Activated T-cell treated with anti-CD3 and anti-CD28 coated beads for 24 hours (primary cell): ENCODE measurements at regions not wholly inside any gene's neighbourhood (a gene's known extent, or its start where the extent isn't known, plus 50 kb on each side); places are given as distances from the start of the nearest gene placed in this dataset.
"Not testable (repeated sequence)": the region's sequence is repeated elsewhere in the genome, so short reads cannot be mapped to it uniquely, and the experiment has no call there.

Experiments used
- DNase-seq: peaks from one replicate; pipeline ENCODE4 v3.0.0-alpha.2; 2020; ENCODE audit warnings: low read depth

DNA sequence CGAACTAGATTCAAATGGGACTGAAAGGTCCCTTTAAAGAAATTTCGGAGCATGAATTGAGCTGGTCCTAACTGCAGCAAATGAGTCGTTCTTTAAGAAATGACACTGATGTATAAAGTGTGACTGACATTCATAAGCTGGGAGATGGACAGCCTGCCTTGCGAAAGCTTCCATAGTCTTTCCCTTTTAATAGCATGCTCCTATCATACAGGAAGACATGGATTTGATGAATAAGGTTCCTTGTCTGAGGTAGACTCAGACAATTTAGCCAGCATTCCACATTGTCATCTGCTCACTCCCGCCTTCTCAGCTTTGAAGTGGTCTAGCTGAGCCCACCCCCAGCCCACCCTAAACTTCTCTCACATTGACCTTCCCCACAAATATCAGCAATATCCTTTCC, 264.9 kb downstream of the TSN start:
- DNase-seq, result no peak

DNA sequence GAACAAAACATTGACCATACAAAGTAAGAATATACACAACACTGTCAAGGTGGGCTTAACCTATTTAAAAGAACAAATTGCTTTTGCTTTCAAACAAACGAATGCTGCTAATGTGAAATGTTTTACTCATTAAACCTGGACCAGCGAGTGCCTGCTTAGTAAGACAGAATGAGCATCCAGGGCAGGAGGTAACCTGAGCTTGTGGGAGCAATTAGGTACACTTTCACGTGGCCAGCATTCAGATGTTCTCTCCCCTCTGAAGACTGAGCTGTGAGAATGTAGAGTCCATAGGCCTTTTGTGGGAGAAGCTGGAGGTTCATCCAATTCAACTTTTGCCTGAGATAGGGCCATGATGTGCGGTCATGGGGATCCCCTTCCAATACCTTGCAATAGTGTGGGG, 266.5 kb downstream of the TSN start:
- DNase-seq, result no peak

- DNase-seq, result no peak
Observed at GRCh38 chr2:122022531-122022930, 267.1 kb downstream of the TSN start.

DNA sequence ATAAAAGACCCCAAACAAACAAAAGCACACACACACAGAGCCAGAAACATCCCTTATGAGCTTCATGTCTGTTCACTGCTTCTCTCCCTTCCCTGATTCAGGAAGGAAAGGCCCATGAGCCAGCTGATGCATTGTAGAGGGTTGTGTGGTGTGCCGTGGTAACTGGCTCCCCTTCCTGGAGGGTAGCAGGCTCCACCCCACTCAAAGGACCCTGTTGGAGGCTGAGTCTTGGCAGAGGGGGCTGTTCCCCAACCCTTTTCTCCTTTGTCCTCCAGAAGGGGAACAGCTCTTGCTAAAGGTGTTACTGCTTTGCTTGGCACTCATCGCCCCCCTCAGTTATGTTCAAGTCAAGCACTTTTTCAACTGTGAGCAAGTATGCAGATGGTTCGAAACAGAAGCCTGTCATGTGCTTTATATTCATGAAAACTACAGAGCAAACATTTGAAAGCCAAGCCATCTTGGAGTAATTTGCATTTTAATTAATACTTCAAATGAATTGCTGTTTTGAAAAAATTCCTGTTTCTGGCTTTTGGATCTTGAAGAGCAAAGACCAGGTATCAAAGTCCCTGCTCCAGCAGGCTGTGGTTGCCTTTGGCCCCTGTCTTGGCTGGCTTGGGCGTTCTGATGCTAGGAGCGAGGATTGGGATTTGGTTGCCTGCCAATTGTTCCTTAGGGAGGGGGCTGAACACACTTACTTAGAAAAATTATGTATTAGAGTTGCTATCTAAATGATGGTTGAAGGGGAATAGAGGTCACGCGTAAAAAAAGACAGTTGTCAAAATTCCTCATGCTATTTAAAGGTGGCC, 267.8 kb downstream of the TSN start:
- no peak for DNase-seq

DNA sequence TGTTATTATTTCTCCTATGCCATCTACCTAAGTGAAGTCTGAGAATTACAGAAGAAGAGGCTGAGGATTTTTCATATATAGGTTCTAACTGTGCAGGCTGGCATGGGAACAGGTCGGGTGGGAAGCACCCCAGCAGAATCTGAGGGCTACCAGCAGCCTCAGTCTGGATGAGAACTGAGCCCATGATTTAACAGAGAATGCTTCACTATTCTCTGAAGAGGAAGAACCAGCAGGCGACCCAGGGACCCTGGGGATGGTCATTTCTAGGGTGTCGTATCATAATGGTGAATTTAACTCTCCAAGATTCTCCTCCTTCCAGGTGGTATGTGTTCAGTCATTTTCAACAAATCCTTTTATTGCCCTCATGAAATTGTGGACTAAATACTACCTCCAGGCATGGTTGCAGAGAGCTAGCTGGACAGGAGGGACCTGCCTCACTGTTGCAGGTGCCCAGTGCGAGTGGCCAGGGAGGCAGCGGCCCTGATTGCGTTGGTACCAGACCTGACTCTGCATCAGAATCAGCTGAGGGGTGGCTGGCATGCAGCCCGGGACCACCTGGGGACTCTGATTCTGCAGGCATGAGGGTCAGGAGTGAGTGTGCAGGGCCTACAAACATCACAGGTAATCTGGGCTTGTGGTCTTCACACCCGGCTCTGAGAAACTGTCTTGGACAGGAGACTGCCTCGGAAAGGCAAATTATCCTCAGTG, 272.2 kb downstream of the TSN start:
- no peak for DNase-seq

DNA sequence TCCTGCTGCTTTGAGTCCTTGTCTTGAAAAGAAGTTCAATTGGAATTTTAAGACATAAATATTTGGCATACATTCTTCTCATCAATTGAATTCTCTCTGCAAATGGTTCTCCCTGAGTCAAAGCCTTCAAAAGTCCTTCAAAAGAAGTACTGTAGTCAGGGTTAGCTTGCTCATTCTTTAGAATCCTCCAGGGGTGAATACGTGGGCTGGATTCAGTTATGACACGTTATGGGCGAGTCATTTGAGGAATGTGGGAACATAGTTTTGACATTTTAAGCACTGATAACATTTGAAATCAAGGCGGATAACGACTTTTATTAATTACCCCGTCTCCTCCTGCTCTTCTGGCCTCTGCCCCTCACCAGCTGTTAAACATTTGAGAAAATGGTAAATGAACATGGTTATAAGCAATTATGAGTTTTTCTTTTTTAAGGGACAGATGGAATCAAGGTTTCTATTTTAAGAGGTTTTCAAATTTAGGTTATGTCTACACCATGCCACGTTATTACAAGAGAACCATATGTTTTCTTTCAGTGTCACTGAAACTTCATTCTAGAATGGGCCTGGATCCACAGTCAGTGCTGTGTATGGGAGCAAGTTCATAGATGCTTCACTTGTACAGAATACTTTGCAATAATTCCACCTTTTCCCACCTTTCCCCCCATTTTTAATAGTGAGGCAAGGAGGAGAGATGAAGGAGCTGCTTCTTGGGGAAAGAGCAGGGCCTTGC, 273.1 kb downstream of the TSN start:
- DNase-seq, result no peak

- no peak for DNase-seq
Observed at GRCh38 chr2:122029456-122029855, 274.0 kb downstream of the TSN start.

- no peak for DNase-seq
Observed at GRCh38 chr2:122029945-122030344, 274.5 kb downstream of the TSN start.

GRCh38 chr2:122031544-122032263, 276.3 kb downstream of the TSN start:
- DNase-seq, result no peak

- DNase-seq, result no peak
Observed at GRCh38 chr2:122032264-122032645, 276.8 kb downstream of the TSN start.

- DNase-seq, result no peak
Observed at GRCh38 chr2:122033778-122034177, 278.3 kb downstream of the TSN start.

DNA sequence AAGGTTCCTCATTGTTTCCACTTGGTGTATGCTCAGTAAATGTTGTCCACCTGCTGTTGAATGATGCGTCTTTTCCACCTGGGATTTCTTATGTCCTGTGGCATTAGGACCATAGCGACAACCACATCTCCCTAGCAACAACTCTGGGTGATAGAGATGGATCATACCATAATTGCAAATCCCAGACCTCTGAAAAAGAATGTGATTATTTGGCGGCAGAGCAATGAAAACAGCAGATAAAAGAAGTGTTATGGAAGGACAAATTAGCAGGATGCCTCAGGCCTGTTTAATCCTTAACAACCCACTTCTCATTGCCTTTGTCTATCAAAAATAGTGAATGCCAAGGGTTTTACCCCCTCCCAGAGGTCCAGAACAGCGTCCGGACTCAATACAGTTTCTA, 278.9 kb downstream of the TSN start:
- no peak for DNase-seq

DNA sequence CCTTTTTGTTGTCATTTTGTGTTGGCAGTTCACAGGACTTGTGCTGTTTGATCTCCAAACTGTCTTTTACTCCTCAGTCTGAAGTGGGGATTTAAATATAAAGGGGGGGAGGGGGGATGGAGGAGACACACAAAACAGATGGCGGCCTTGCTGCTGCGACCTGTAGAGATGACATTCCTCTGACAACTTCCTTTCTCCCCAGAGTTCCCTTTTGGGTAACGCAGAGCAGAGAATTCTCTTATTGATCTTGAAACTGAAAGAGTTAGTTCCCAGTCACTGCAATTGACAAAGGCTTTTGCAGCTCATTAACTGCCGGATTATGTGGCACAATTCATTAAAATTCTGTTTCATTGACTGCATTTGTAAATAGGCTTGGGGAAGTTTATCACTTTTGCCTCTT, 279.3 kb downstream of the TSN start:
- DNase-seq, result no peak

- DNase-seq, result not testable (repeated sequence)
Observed at GRCh38 chr2:122038816-122039215, 283.4 kb downstream of the TSN start.

GRCh38 chr2:122041455-122041854, 286.0 kb downstream of the TSN start:
- DNase-seq, result no peak

GRCh38 chr2:122051659-122052058, 296.2 kb downstream of the TSN start:
- DNase-seq, result not testable (repeated sequence)

DNA sequence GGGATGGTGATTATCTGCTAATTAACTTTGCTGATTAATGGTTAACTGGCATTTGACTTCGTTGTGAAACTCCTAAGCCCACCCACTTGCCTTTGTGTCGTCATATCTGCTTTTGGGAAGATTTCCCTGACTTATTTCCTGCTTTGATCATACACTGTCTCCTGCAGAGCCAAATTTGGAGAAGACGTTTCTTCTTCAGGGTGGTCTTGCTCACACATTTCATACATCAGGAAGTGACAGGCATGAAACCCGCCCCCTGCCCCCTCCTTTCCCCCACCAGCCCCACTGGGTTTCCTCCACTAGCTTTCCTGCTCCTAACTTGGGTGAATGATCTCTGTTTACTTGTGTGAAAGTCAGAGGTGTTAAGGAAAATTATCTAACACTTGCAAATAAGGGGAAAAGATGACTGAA, 300.1 kb downstream of the TSN start:
- DNase-seq, result no peak

GRCh38 chr2:122056853-122057252, 301.4 kb downstream of the TSN start:
- no peak for DNase-seq

DNA sequence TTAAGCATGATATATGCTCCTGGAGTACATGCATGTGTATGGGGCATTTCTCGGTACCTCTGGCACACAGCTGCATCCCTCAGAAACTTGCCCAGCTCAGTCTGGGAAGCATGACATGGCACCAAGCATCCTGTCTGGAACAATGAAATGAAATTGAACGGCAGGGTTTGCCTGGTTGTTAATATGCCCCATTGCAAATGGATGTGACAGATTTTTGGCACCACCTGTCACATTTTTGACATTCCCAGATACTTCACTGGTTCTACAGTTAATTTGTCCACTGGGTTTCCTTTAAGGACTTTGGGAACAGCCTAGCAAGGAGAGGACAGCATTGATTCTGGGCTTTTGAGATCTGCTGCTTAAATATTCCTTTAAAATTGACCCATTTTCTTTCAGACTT, 305.8 kb downstream of the TSN start:
- DNase-seq, result no peak

- DNase-seq, result no peak
Observed at GRCh38 chr2:122061831-122062230, 306.4 kb downstream of the TSN start.

DNA sequence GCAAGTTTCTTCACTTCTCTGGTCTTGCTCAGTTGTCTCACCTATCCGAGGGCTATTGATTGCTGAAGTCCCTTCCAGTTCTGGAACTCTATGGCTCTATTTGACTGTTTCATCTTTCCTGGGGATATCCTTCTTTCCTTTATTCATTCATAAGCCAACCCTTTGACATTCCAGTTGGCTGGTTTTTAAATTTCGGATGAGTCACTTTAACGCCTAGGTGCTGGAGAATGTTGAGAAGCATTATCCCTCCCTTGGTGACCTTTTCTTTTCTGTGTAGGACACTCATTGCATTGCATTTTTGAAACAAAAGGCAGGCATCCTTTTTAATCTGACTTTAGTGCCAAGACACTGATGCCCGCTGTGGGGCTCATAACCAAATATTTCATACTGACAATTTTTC, 307.1 kb downstream of the TSN start:
- DNase-seq, result no peak

- DNase-seq, result no peak
Observed at GRCh38 chr2:122063716-122064115, 308.3 kb downstream of the TSN start.
